Esophagus mucosa (tissue), 1 donor: ENCODE measurements at regions not wholly inside any gene's neighbourhood (a gene's known extent, or its start where the extent isn't known, plus 50 kb on each side); places are given as distances from the start of the nearest gene placed in this dataset.
"Not testable (repeated sequence)": the region's sequence is repeated elsewhere in the genome, so short reads cannot be mapped to it uniquely, and the experiment has no call there.

Experiments
- ATAC-seq: fragments of 200-7000 bp; cut with Tn5 transposase; one replicate; pipeline ENCODE4 v1.9.1; 2020
- donor health status: DM: yes; HTN: yes; CAD: no.

GRCh38 chr11:91625495-91625894 is 599.1 kb upstream of the FAT3 start:
- ATAC-seq, result no peak

GRCh38 chr11:91624021-91624420 is 600.6 kb upstream of the FAT3 start:
- no peak for ATAC-seq

GRCh38 chr11:91608677-91609076 is 615.9 kb upstream of the FAT3 start:
- no peak for ATAC-seq

- ATAC-seq, result no peak
Measured at GRCh38 chr11:91596111-91596510, 628.5 kb upstream of the FAT3 start.

GRCh38 chr11:91591021-91591420 is 633.6 kb upstream of the FAT3 start:
- no peak for ATAC-seq

GRCh38 chr11:91587131-91587530 is 637.5 kb upstream of the FAT3 start:
- no peak for ATAC-seq

- ATAC-seq, result no peak
Measured at GRCh38 chr11:91585035-91585801, 639.4 kb upstream of the FAT3 start.

GRCh38 chr11:91563176-91563575 is 661.4 kb upstream of the FAT3 start:
- ATAC-seq, result no peak

GRCh38 chr11:91560434-91560833 is 664.2 kb upstream of the FAT3 start:
- no peak for ATAC-seq

GRCh38 chr11:91538065-91538464 is 686.6 kb upstream of the FAT3 start:
- no peak for ATAC-seq

GRCh38 chr11:91536366-91536765 is 688.3 kb upstream of the FAT3 start:
- no peak for ATAC-seq

GRCh38 chr11:91528965-91529364 is 695.7 kb upstream of the FAT3 start:
- no peak for ATAC-seq

- no peak for ATAC-seq
Measured at GRCh38 chr11:91527380-91528030, 697.1 kb upstream of the FAT3 start.

GRCh38 chr11:91513734-91514133 is 710.9 kb upstream of the FAT3 start:
- ATAC-seq, result no peak

GRCh38 chr11:91497847-91498246 is 726.8 kb upstream of the FAT3 start:
- ATAC-seq, result no peak

GRCh38 chr11:91495837-91496236 is 728.8 kb upstream of the FAT3 start:
- no peak for ATAC-seq

GRCh38 chr11:91489989-91490388 is 734.6 kb upstream of the FAT3 start:
- no peak for ATAC-seq

GRCh38 chr11:91483956-91484355 is 740.7 kb upstream of the FAT3 start:
- not testable (repeated sequence) for ATAC-seq

- not testable (repeated sequence) for ATAC-seq
Measured at GRCh38 chr11:91481875-91482274, 742.7 kb upstream of the FAT3 start.

- ATAC-seq, result no peak
Measured at GRCh38 chr11:91470656-91471055, 754.0 kb upstream of the FAT3 start.

GRCh38 chr11:91459840-91460239 is 764.8 kb upstream of the FAT3 start:
- no peak for ATAC-seq

GRCh38 chr11:91446267-91446666 is 778.4 kb upstream of the FAT3 start:
- no peak for ATAC-seq

- ATAC-seq, result no peak
Measured at GRCh38 chr11:91435694-91436395, 788.8 kb upstream of the FAT3 start.
